Testis (tissue), 2 donors: ENCODE measurements at regions not wholly inside any gene's neighbourhood (a gene's known extent, or its start where the extent isn't known, plus 50 kb on each side); places are given as distances from the start of the nearest gene placed in this dataset.

ENCODE experiments used
- POLR2A ChIP-seq: fragments of 450-650 bp; IDR thresholded peaks from one replicate; pipeline ENCODE4 v1.6.1; 2017; ENCODE audit warnings: antibody characterized with exemption, mild to moderate bottlenecking, moderate library complexity
- TF ChIP-seq, protein P1 (sequence below), 3 experiments: fragments of 450-650 bp in 2 of 3; fragments of 200-600 bp in 1 of 3; sonication (generic) in 1 of 3; IDR thresholded peaks; one replicate each; pipeline ENCODE4 v1.5.1; 2016 to 2019; ENCODE audit warnings: antibody characterized with exemption in 3 of 3, mild to moderate bottlenecking in 2 of 3, moderate library complexity in 1 of 3

DNA sequence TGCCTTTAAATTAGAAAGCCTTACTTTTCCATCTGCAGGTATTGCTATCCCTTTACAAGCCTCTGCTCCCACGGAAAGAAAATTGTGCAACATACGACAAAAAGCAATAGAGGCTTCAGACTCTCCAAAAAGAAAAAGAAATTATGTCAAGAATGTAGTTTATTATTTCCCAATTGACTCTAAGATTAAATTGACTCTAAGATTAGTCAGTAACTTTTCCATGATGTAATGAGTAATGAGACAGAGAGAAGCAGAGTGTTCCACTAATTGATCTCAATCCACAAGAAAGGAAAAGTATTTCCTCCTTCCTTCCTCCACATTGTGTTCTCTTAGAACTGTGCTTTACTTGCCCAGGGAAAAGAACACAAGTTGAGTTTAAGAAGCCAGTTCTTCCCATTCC is 345.7 kb upstream of the HS3ST1 start:
- TF ChIP-seq, protein P1, sequence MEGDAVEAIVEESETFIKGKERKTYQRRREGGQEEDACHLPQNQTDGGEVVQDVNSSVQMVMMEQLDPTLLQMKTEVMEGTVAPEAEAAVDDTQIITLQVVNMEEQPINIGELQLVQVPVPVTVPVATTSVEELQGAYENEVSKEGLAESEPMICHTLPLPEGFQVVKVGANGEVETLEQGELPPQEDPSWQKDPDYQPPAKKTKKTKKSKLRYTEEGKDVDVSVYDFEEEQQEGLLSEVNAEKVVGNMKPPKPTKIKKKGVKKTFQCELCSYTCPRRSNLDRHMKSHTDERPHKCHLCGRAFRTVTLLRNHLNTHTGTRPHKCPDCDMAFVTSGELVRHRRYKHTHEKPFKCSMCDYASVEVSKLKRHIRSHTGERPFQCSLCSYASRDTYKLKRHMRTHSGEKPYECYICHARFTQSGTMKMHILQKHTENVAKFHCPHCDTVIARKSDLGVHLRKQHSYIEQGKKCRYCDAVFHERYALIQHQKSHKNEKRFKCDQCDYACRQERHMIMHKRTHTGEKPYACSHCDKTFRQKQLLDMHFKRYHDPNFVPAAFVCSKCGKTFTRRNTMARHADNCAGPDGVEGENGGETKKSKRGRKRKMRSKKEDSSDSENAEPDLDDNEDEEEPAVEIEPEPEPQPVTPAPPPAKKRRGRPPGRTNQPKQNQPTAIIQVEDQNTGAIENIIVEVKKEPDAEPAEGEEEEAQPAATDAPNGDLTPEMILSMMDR (IDR thresholded peaks at IDR 0.05): no peak
- no peak for TF ChIP-seq POLR2A
